Hematopoietic multipotent progenitor cell (in vitro differentiated cells): ENCODE measurements at regions not wholly inside any gene's neighbourhood (a gene's known extent, or its start where the extent isn't known, plus 50 kb on each side); places are given as distances from the start of the nearest gene placed in this dataset.

Source experiments
- DNase-seq, 3 donors: peaks; one replicate each; pipeline ENCODE4 v3.0.0-alpha.2; 2011 to 2015; ENCODE audit warnings: low read depth in 2 of 3, low spot score in 2 of 3

DNA sequence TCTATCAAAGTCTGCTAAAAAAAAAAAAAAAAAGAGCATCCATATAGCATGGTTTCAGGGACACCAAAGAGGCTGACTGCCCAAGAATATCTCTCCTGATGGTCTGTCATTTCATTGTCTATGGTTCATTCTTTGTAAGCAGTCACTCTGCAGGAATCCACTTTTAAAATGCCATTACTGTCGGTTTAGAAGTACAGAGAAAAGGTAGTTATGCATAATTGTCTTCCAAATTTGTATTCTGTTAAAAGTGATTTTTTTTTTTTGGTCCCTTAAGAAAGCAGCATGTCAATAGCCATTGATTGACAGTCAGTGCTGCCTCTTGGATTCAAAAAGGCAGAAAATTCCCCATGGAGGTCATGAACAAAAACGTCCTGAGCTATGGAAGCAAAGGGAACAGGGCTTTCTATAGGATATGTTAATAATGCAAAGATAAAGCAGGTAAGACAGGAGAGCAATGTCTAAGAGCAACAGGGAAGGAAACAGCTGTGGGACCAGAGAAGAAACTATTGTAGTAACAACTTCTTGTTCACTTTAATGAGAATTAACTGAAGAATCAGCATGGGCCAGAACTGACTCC is 245.8 kb downstream of the TMX3 start:
- DNase-seq, result no peak

DNA sequence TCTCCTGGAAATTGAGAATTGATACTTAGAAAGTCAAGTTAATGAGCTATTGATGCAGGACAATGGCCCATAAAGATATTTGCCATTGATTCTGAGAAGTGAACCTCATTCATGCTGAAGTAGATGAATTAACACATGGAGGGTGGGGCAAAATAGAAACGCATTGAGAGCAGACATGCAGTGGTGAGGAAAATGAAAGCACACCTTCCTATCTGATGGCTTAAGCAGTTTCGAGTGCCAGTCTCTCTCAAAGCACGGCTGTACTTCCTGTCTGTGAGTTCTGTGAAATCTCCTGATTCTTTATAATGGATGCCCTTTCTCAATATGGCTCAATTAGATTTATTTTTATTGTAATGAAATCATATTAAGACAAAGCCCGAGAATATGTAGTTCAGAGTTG is 247.0 kb downstream of the TMX3 start:
- no peak for DNase-seq

DNA sequence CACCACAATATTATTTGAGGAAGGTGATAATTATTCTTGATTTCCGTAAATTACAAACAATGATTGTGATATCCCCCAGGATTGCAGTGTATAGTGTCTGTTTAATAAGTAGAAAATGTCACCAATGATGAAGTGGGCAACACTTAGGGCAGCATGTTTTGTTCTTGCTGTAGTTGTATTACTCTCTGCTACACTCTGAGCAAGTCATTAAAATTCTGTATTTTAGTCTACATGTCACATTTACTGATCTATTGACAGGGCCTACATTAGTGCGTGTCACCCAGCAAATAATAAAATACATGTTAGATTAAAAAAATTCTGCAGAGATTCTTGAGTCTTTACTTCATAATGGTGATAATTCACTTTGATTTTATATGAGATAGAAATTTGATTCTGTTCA is 247.6 kb downstream of the TMX3 start:
- no peak for DNase-seq

DNA sequence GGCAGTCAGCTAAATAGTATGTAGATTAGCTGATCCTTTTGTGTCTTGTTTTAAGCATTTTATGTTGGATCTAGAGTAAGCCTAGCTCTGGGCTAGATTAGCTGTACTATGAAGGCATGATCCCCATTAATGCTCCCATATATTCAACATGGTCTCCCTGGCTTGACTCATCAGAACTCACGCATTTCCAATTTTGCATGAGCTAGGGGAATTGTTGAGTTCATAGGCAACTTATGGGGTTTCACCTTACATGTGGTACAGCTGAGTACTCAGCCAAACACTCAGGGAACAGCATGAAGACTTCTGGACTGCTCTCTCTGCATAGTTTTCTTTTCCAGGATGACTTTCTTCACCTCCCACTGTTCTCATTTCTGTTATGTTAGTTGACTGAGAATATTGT is 248.2 kb downstream of the TMX3 start:
- no peak for DNase-seq

DNA sequence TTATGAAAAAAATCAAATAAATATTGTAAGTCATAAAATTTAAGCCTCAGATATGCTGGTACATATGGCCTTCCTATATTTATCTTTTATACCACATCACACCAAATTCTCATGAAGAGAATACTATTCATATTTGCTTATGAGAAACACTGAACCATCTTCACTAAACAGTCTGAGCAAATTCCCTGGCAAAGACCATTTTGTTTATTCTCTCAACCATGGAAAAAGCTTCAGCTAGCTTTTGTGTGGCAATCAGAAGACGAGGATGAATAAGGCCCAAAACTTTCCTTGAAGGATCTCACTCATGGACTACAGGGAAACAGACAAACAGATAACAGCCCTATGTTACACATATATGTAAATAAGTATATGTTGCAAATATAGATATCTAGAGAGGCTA is 252.1 kb downstream of the TMX3 start:
- DNase-seq, result no peak

DNA sequence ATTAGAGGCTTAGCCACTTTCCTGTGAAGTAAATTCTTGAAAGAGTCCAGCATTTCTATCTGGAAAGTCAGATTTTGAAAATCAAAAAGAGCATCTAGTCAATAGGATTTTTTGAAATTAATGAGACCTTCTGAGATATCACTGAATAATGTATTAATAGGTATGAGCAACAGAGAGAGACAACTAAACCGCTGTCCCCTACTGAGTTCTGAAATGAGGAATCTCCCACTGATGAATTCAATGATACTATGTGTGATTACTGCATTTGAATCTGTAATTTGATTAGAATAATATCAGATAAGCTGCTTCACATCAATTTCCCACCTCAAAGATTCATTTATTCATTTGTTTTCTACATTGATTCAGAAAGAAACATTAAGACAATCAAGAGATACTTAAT is 252.8 kb downstream of the TMX3 start:
- no peak for DNase-seq

DNA sequence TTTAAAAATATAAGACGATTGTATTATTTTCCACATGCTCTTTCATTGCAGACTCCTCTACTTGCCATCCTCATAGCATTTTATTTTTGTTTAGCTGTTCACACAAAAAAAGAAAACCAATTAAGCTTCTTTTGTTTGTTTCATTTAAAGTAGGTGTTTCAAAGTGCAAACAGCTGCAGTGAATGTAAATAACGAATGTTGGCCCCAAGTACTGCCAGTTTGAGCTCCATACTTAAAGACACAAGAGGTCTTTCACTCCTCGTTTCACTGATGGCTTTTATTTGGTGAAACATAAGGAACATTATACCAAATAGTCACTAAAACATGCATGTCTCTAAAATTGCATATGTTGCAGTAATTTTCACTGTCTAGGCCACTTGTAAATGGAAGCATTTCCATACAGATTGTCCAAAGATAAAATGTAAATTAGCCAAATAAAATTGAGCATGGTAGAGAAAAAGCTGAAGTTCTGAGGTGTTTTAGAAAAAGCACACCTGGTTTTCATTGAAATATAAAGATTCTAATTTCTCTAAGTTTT is 253.4 kb downstream of the TMX3 start:
- DNase-seq, result no peak

DNA sequence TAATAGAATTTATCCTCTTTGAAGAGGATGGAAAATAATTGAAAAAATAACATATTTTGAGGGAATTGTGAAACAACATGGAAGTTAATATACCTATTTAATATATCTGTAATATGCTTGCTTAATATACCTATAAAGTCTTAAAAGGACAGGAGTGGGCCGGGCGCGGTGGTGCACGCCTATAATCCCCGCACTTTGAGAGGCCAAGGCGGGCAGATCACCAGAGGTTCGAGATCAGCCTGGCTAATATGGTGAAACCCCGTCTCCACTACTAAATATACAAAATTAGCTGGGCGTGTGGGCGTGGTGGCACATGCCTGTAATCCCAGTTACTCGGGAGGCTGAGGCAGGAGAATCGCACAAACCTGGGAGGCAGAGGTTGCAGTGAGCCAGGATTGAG is 254.9 kb downstream of the TMX3 start:
- no peak for DNase-seq

DNA sequence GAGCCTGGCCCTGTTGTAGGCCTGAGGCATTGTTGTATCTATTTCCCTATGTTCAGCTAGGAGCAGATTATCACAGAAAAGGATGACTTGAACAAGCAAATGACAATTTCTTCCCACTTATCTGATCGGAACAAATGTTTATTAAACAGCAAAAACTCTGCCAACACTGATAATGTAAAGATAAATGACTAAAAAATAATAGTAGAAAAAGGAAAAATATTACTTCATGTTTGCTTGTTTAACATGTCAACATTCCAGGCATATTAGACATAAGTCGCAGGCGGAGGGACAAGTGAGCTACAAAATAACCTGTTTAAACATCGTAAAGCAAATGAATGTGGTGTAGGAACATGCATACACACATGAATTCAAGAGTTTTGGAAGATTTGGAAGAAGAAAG is 257.9 kb downstream of the TMX3 start:
- DNase-seq, result no peak

DNA sequence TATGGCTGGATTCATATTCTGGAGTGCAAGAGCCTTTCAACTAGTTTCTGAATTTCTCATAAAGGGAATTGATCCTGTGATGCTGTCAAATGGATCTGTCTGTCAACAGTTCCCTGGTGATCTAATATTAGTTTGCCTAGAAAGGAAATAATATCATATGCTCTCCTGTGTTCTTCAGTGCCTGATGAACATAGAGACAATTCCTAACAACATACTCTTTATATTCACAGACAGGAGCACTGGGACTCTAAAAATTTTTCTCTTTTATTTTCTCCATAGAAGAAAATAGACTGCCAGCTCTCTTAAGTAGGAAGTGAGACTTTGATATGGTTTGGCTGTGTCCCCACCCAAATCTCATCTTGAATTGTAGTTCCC is 259.7 kb downstream of the TMX3 start:
- DNase-seq, result no peak

DNA sequence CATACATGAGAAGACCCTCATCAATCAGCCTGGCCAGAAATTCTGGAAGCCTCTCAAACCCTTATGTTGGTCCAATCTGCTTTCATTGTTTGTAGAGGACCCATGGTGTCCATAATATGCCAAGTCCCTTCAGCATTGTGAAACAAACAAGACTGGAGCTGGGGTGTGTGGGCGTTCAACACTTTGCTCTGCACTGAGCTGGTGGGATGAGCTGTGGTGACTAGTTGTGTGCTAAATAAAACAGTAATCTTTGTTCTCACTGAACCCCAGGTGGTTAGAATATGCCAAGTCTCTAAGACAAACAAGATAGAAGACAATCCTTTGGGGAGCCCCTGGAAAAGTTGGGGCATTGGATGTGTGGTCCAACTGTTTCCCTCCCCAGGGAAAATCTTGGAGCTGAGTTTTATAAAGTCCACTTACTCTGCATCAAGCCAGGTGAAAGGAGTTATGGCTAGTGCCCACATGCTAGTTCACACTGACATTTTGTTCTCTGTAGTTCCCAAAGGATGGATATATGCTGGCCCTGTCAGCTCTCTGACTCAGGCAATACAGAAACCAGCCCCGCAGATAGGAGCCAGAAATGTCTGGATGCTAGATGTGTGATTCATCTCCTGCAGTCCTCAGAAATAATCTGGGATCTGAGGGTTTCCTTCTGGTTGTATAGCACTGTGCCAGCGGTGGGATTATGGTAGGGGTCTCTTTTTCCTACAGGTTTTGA is 260.2 kb downstream of the TMX3 start:
- no peak for DNase-seq

DNA sequence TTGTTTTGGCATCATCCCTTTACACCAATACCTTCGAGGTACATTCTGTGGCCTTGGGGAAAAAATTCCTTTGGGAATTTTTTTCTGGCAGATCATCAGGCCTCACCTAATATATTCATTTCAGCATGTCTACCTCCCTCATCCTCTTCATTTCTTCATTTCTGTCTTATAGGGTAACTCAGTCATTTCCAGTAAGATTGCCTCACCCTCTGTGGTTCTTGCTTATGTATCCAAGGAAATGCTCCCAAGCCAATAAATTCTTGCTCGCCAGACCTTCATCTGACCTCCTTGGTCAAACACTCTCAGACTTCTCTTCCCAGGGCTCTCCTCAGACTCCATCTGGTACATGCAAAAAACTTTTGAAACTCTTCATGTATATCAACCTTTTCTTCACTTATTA is 265.6 kb downstream of the TMX3 start:
- DNase-seq, result no peak

DNA sequence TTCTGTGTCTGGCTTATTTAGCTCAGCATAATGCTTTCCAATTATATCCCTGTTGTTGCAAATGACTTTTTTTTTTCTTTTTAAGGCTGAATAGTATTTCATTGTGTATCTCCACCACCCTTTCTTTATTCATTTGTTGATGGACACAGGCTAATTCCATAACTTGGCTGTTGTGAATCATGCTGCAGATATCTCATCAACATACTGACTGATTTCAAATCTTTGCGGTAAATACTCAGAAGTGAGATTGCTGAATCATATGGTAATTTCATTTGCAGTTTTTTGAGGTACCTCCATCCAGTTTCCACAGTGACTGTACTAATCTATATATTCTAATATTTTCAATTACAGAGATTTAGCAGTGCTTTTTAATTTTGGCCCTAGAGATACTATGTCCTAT is 266.2 kb downstream of the TMX3 start:
- DNase-seq, result no peak

DNA sequence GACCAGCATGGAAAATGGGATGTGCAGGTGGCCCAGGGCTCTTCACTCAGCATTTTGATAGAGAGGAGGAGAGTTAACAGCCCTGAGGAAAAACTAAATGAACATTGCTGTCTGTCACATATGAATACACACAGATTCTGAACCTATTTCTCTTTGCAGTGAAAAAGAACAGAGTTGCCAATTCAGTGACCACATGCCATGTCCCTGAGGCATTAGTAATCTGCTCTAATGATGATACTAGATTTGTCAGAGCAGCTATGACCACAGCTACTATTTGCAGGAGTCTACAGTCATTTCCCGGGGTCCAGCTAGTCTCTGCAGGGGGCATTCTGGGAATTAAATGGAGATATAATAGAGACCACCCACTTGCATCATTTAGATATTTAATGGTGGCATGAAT is 267.6 kb downstream of the TMX3 start:
- DNase-seq, result no peak

DNA sequence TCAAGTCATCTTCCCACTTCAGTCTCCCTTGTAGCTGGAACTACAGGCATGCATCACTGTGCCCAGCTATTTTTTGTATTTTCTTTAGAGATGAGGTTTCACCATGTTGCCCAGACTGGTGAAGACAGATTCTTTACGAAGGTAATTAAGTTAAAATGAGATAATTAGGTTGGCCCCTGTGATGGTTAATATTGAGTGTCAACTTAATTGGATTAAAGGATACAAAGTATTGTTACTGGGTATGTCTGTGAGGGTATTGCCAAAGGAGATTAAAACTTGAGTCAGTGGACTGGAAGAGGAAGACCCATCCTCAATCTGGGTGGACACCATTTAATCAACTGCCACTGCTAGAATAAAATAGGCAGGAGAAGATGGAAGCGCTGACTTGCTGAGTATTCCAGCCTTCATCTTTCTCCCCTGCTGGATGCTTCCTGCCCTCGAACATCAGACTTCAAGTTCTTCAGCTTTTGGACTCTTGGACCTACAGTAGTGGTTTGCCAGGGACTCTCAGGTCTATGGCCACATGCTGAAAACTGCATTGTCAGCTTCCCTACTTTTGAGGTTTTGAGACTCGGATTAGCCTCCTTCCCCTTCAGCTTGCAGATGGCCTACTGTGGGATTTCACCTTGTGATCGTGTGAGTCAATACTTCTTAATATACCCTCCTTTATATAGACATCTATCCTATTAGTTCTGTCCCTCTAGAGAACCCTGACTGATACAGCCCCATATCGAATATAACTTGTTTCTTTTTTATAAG is 269.1 kb downstream of the TMX3 start:
- no peak for DNase-seq

DNA sequence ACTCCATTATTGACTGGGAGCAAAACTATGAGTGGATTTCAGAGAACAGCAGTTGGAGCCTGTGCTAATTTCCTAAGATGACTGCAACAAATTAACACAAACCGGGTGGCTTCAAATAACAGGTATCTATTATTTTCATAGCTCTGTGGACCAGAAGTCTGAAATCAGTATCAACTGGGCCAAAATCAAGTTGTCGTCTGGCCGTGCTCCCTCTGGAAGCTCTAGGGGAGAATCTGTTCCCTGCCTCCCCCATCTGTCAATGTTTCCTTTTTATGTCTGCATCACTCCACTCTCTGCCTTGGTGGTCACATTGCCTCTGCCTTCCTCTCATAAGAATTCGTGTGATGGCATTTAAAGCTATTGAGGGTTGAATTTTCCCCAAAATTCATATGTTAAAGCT is 269.8 kb downstream of the TMX3 start:
- DNase-seq, result no peak

DNA sequence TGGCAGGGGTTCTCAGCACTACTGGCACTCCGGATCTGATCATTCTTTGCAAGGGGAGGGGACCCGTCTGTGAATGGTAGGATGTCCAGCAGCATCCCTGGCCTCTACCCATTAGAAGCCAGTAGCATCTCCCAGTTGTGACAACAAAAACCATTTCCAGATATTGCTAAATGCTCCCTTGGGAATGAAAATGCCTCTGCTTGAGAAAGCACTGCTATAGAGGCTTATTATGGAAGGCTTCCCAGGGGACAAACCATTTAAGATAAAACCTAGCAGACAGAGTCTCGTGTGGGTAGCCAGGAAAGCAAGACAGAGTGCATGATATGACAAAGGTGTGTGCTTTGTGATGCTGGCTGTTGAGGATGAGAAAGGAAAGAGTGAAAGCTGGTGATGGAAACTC is 273.7 kb downstream of the TMX3 start:
- no peak for DNase-seq

DNA sequence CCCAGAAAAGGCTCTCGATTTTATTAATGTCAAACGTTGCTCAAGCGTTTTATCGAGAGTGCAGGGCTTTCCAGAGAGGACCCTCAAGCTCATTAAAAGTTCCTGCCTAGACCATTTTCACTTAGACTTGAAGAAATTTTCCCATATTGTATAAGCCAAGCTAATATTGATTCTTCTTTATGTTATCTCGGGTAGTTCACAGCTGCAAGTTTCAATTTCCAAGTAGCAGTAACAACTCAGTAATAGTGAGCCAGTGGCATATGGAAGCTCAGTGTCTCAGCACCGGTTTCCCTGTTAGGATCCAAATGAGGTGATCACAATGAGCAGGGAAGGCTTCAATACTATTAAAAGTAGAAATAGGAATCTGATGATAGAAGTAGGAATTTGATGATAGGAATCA is 274.5 kb downstream of the TMX3 start:
- DNase-seq, result no peak

DNA sequence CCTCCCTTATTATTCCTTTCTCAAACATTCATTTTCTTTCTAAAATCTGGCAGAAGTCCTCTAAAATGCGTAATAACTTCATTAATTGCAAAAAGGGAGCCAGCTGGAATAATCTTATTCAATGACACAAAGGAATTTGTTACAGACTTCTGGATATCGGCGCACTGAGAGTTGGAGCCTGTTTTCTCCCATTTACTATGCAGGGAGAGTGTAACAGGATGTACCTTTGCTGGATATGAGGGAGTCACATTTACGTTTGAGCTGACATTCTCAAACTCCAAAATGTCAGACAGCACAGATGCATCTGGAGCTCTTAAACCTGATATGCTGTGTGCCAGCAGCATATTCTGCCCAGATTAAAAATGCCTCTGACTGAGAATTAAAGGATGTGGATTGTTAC is 275.3 kb downstream of the TMX3 start:
- DNase-seq, result no peak

DNA sequence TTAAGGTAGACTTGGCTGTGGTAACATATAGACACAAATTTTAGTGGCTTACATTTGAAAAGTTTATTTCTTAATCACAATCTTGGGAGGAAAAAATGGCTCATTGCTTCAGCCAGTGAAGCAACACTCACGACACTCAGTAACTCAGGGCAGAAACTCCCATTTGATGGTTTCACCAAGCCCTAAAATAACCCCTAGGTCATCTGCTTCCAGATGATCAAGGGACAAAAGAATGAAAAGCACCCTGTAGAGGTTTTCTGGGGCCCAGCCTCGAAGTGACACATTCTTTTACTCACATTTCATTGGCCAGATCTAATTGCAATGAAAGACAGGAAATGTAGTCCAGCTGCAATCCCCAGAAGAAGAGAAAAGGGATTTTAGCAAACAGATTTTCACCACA is 275.9 kb downstream of the TMX3 start:
- DNase-seq, result no peak

DNA sequence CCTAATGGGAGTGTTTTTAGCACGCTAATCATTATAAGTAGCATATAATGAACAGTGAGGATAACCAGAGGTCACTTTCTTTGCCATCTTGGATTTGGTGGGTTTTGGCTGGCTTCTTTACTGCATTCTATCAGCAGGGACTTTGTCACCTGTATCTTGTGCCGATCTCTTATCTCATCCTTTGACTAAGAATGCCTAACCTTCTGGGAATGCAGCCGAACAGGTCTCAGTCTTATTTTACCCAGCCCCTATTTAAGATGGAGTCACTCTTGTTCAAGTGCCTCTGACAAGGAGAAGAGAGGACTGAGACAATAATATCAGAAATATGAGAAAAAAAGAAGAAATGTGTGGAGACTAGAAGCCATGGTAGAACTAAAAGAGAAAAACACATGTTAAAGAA is 276.4 kb downstream of the TMX3 start:
- no peak for DNase-seq

DNA sequence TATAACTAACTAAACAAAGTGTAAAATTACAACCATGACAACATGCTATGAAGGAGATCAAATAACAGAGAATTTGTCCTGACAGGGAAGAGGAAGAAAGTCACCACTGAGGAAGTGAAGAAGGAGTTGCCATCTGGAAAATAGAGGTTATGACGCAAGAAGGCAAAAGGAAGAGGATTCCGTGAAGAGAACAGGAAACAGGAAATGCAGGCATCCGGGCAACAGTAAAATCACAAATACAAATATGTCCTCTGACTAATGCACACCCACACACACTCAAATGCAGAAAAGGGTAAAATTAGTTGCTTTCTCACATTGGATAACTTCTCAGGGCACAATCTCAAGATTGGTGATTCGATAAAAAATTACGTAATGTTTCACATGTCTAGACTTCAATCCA is 278.4 kb downstream of the TMX3 start:
- DNase-seq, result no peak
